ENCODE measurements at regions not wholly inside any gene's neighbourhood (a gene's known extent, or its start where the extent isn't known, plus 50 kb on each side); places are given as distances from the start of the nearest gene placed in this dataset.
"Not testable (repeated sequence)": the region's sequence is repeated elsewhere in the genome, so short reads cannot be mapped to it uniquely, and the experiment has no call there.

GRCh38 chr2:234203135-234203984, 152.9 kb downstream of the SPP2 start:
- DNase-seq (ENCODE audit: low read depth in 1 of 2, low spot score in 1 of 2), result peak in 1 of 2 donors; percentile 2

- no peak for DNase-seq (ENCODE audit: low read depth in 1 of 2, low spot score in 1 of 2)
These were observed 152.1 kb downstream of the SPP2 start for GRCh38 chr2:234202601-234203000.

GRCh38 chr2:234199996-234200395, 149.5 kb downstream of the SPP2 start:
- no peak for DNase-seq (ENCODE audit: low read depth in 1 of 2, low spot score in 1 of 2)

GRCh38 chr2:234198976-234199375, 148.5 kb downstream of the SPP2 start:
- DNase-seq (ENCODE audit: low read depth in 1 of 2, low spot score in 1 of 2), result no peak

GRCh38 chr2:234195516-234195915, 145.0 kb downstream of the SPP2 start:
- no peak for DNase-seq (ENCODE audit: low read depth in 1 of 2, low spot score in 1 of 2)

GRCh38 chr2:234193977-234194563, 143.6 kb downstream of the SPP2 start:
- DNase-seq (ENCODE audit: low read depth in 1 of 2, low spot score in 1 of 2), result no peak

- no peak for DNase-seq (ENCODE audit: low read depth in 1 of 2, low spot score in 1 of 2)
These were observed 141.4 kb downstream of the SPP2 start for GRCh38 chr2:234191819-234192407.

GRCh38 chr2:234189786-234190300, 139.3 kb downstream of the SPP2 start:
- no peak for DNase-seq (ENCODE audit: low read depth in 1 of 2, low spot score in 1 of 2)

GRCh38 chr2:234189230-234189629, 138.7 kb downstream of the SPP2 start:
- DNase-seq (ENCODE audit: low read depth in 1 of 2, low spot score in 1 of 2), result no peak

- DNase-seq (ENCODE audit: low read depth in 1 of 2, low spot score in 1 of 2), result no peak
These were observed 137.2 kb downstream of the SPP2 start for GRCh38 chr2:234187646-234188174.

- DNase-seq (ENCODE audit: low read depth in 1 of 2, low spot score in 1 of 2), result no peak
These were observed 130.6 kb downstream of the SPP2 start for GRCh38 chr2:234181121-234181520.

- DNase-seq (ENCODE audit: low read depth in 1 of 2, low spot score in 1 of 2), result no peak
These were observed 128.5 kb downstream of the SPP2 start for GRCh38 chr2:234179031-234179363.

- DNase-seq (ENCODE audit: low read depth in 1 of 2, low spot score in 1 of 2), result no peak
These were observed 128.0 kb downstream of the SPP2 start for GRCh38 chr2:234178330-234179030.

- DNase-seq (ENCODE audit: low read depth in 1 of 2, low spot score in 1 of 2), result no peak
These were observed 125.1 kb downstream of the SPP2 start for GRCh38 chr2:234175649-234176048.

- DNase-seq (ENCODE audit: low read depth in 1 of 2, low spot score in 1 of 2), result no peak
These were observed 124.2 kb downstream of the SPP2 start for GRCh38 chr2:234174742-234175141.

- no peak for DNase-seq (ENCODE audit: low read depth in 1 of 2, low spot score in 1 of 2)
These were observed 122.0 kb downstream of the SPP2 start for GRCh38 chr2:234172532-234172931.

- DNase-seq (ENCODE audit: low read depth in 1 of 2, low spot score in 1 of 2), result no peak
These were observed 121.6 kb downstream of the SPP2 start for GRCh38 chr2:234172066-234172465.

- DNase-seq (ENCODE audit: low read depth in 1 of 2, low spot score in 1 of 2), result no peak
These were observed 121.2 kb downstream of the SPP2 start for GRCh38 chr2:234171666-234172065.

GRCh38 chr2:234169674-234170073, 119.2 kb downstream of the SPP2 start:
- no peak for DNase-seq (ENCODE audit: low read depth in 1 of 2, low spot score in 1 of 2)

GRCh38 chr2:234168605-234169570, 118.4 kb downstream of the SPP2 start:
- not testable (repeated sequence) for DNase-seq (ENCODE audit: low read depth in 1 of 2, low spot score in 1 of 2)

All from activated CD4-positive, alpha-beta T cell treated with anti-CD3 and anti-CD28 coated beads, Interleukin-2, amount 50 U/mL, for 24 hours (primary cell).